HG02623 (cell line): ENCODE measurements at regions not wholly inside any gene's neighbourhood (a gene's known extent, or its start where the extent isn't known, plus 50 kb on each side); places are given as distances from the start of the nearest gene placed in this dataset.

Experiments
- ATAC-seq: cut with Tn5 transposase; IDR thresholded peaks from one replicate; pipeline ENCODE4 v1.9.1; 2021; ENCODE audit warnings: moderate library complexity; ENCODE audit not compliant: unreplicated experiment

DNA sequence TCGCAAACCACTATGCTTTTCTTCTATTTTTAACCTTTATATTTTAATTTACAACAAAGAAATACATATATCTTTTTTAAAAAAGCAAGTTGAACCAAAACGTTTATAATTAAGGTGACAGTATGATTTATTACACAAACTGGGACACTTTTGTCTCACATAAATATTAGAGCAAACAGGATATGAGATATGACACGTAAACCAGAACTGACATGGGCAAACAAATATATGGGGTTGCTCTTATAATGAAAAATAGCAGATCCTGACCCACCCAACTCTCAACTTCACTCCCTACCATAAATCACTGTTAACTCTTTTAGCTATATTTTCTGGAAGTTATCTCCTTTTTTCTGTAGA is 177.0 kb upstream of the EDNRA start:
- no peak for ATAC-seq

DNA sequence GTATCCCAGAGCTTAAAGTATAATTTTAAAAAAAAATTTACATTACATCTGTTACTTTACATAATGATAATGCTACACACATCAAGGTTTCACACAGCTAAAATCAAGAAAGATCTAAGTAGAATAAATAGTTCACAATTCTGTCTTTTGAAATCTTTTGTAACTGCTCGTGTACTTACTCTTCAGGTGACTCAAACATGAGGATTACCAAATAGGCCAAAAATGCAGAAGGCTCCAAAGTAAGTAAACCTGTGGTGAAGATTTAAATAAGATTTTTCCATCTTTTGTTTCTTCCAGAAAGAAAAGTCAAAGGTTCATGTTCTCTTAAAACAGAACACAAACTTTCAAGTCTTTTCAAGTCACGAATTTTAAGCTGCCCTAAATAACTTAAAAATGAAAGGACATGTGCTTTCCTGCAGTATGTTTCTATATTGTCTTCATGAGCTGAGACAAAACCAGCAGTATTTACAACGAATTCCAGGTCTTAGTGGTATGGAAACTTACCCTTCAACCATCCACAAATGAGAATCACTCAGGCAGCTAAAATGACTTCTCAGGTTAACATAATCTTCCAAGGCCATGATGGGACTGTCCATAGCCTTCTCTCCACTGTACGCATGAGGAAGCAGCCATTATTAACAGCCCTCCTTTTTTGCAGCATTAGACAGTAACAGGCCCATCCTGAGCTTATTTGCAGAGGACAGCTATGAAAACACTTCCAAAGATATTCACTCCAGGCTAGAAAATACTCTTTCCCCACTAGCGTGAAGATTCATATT is 172.8 kb upstream of the EDNRA start:
- no peak for ATAC-seq

DNA sequence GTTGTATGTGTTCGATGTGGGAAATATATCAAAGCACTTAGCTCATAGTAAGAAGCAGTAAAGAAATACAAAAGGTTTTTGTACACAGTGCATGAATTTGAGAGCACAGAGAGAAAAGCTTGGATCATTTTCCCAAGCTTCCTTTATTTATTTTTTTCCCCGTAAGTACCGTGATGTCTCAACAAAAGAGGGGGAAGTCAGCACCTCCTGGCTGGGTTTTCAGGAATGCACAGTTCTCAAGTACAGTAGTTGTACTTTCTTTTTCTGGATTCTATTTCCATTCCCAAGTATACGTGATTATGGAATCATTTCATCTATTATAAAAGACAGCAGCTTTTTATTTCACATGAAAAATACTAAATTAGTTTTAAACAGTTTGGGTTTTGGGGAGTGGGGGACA is 171.5 kb upstream of the EDNRA start:
- ATAC-seq, result no peak

DNA sequence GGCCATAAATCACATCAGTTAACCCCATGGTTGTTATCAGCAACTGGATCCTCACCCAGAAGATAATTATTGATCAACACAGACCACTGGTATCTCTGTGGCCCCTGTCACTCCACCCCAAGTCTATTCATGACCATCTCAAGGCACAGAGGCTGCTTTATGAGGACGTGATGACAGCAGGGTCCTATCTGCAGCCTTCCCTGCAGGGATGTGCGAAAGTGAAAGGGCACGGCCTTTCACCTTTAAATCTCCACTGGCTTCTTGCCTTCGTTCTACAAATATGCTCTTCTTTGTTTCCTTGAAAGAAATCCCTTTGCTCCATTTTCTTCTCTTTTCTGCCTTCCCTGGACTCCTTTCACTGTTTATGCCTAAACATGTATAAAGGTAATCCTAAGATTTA is 170.6 kb upstream of the EDNRA start:
- no peak for ATAC-seq

DNA sequence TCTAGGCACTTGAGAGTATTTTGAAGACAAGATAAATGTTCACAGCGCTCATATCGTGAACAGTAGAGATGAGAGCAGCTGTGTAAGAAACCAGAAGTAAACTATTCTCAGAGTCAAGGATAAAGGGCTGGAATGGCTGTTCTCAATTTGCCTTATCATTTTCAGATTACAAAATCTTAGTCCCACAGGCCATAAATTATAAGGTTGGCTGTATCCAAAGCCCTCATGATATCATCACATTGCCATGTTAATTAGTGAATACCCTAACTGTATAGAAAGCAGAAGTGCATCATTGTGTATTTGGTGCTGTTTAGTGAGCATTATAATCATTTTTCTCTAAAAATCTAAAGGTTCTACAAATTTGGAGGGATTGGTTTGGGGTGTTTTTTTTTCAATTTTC is 168.9 kb upstream of the EDNRA start:
- ATAC-seq, result no peak

DNA sequence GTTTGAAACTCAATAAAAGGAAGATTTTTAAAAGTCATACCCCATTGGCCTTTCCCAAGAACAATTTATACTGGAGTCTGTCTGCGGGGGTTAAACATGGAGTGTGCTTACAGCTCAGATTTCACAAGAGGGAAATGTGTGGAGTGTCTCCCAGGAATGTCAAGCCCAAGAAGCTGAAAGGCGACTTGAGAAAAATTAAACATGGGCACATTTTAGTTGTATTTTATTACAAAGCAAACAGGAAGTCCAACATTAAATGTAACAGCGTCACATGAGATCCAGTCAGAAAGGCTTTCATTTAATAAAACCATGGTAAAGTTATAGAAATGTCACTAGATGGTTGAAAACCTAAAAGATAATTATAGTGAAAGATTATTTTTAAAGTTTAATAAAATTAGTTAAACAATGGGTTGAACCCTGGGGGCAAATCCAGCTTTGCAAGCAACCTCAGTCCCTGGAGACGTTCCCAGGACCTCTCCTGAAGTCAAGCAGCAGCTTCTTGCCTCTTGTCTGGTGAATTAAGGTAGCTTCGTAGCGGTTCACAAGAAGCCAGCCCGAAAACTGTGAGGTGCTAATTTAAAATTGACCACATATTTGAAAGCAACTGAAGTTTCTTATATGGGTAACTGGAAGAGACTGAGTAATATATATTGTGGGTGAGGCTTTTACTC is 168.4 kb upstream of the EDNRA start:
- no peak for ATAC-seq

DNA sequence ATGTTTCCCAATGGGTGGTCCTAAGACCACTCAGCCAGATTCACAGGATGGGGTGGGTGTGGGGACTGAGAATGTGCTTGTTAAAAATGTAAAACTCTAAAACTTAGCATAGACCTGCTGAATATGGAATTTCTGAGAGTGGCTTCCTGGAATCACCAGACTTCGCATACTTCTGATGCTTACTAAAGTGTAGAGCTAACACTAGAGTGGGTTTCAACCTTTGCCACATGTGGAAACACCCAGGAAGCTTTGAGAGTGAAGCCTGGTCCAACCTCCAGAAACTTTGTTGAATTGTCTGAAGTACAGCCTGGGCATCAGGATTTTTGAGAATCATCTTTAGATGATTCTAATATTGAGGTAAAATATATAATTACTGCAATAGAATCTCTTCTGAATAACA is 167.8 kb upstream of the EDNRA start:
- no peak for ATAC-seq

DNA sequence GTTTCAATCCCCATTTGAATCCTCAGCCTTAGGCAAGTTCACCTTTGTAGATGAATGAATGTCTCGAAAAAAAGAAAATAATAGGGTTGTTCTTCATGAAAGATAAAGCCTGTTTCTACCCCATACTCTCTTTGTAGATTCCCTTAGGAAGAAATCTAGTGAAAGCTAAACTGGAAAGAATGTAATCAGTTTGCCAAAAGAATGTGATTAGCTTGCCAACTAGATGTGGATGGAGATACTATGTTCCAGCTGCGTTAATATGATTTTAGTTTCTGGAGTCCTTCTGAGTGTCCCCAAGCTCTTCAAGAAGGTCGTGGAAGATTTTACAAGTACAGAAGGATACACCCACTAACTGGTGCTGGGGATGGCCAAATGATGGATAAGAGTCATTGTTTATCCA is 162.3 kb upstream of the EDNRA start:
- no peak for ATAC-seq

DNA sequence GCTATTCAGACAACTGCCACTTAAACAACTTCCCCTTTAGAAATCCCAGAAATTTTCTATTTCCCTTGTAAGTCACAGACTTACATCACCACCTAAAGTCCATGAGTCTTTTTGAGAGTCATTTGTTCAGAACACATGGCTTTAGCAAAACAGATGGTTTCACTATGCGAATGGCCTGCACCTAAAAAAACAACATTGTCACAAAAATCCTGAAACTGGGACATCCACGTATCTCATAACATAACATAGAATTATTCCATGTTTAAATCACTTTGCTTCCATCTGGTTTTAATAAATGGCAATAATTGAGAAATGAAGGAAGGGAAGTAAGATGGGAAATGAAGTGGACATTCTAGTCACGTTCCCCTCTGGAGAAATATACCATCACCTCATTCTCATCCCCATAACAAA is 155.3 kb upstream of the EDNRA start:
- no peak for ATAC-seq

DNA sequence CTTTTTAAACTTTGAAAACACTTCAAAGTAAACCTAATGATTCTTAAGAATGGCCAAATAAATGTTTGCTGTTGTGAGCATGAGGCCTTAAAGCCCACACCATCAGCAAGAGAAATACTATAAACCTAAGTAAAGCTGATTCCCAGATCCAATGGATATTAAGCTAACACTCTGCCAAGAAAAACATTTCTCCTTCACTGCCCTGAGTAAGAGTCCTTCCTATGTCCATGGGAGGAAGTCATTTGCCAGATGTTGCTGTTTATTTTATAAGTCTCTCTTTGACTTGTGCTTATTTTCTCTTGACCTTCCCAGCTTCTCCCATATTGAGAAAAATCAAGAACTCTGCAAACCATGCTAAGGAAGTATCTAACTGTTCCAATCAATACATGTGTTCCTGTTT is 154.3 kb upstream of the EDNRA start:
- no peak for ATAC-seq

DNA sequence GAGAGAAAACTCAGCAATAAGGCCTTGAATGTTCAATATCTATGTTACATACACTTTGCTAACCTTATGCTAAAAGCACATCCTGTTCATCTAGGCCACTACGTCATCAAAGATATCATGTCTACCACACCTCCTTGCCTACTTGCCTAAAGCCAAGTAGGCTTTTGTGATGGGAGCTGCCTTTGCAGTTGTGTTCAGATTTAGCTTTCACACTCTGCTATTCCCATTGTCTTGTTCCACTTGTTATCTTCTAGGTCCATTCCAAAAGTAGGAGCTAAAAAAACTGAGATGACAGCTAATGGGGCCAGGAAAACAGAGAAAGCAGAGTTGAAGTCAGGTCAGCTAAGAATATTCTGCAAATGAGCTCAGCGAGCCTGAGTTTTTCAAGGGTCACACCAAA is 153.6 kb upstream of the EDNRA start:
- ATAC-seq, result no peak

DNA sequence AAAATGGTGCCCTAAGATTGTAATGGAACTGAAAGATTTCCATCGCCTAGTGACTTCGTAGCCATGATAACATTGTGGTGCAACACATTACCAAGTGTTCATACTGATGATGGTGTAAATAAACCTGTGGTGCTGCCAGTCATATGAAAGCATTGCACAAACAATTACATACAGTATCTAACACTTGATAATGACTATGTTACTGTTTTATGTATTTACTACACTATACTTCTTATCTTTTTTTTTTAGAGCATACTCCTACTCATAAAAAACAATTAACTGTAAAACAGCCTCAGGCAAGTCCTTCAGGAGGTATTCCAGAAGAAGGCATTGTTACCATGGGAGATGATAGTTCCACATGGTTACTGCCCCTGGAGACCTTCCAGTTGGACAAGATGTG is 152.7 kb upstream of the EDNRA start:
- no peak for ATAC-seq

DNA sequence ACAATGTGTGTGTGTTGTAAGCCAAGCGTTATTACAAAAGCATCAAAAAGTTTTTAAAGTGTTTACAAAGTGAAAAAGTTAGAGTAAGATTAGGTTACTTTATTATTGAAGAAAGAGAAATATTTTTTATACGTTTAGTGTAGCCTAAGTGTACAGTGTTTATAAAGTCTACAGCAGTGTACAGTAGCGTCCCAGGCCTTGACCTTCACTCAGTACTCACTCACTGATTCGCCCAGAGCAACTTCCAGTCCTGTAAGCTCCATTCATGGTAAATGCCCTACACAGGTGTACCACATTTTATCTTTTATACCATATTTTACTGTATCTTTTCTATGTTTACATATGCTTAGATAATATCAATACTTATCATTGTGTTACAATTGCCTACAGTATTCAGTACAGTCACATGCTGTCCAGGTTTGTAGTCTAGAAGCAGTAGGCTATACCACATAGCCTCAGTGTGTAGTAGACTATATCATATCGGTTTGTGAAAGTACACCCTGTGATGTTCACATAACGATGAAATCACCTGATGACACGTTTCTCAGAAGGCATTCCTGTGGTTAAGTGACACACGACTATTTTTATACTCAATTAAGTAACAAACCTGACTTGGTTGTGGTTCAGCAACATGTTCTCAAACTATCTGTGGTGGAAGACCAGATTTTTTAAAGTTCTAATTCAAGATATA is 152.0 kb upstream of the EDNRA start:
- no peak for ATAC-seq

DNA sequence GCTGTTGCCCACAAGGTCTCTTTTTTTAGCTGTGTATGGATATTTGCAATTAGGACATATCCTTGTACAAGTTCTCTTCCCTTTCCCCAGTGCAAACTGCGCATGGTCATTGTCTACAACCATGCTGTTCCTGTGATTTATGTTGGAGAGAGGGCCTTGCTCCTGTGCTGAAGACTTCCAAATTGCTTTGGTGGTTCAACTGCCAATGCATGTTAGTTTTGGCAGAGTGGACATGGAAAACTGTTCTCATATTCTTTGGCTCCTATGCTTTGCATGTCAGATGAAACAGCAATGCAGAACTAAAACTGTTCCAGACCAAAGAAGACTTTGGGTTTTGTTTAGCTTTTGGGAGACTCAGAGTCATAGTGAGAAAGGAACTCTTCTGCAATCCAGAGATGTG is 148.8 kb upstream of the EDNRA start:
- ATAC-seq, result no peak

DNA sequence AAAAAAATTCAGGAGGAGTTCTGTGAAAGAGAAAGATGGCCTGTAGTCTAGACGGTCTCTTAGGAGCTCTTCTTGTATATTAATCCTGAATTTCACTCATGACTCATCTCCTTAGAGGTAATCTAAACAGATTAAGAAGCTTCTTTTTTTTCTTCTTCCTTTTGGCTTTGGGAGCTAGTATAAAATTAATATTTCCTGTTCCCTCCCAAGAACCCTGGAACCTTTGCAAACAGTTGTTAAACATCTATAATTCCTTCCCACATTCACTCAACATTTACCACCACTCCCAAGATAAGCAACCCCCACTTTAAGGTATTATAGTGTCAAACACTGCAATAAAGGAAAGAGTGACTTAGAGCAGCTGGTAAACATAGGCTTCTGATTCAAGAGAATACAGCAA is 146.4 kb upstream of the EDNRA start:
- ATAC-seq, result no peak

DNA sequence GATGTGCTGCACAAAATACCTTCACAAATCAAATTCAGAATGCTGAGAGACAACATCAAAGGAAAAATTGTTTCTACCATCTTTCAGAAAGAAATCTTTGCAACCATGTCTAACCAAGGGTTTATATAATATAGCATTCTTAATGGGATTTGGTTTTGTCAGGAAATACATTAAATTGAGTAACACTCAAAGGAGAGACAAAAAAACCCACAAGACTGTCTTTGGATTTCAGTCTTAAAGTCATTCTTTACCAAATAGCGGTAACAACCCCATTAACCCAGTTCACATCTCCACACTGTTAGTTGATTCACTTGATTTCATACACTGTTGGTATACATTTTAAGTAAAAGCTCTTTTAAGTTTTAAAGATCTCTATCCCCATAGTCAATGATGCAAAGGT is 145.7 kb upstream of the EDNRA start:
- no peak for ATAC-seq

DNA sequence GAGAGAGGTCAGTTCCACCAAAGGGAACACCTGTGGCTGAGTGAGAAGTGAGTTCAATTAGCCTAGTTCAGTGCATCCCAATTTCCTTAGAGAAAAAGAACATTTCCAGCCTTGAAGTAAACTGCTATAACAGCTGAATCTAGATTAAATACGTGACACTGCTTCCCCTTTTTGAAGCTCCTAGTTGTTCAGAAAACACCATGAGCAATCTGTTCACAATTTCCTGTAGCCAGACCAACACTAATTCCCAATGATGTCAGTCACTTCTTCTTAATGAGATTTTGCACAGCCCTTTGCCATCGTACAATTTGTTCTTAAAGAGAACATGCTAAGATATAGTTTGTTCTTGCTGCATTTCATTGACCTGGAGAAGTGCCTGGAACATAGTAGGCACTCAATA is 144.6 kb upstream of the EDNRA start:
- ATAC-seq, result no peak

DNA sequence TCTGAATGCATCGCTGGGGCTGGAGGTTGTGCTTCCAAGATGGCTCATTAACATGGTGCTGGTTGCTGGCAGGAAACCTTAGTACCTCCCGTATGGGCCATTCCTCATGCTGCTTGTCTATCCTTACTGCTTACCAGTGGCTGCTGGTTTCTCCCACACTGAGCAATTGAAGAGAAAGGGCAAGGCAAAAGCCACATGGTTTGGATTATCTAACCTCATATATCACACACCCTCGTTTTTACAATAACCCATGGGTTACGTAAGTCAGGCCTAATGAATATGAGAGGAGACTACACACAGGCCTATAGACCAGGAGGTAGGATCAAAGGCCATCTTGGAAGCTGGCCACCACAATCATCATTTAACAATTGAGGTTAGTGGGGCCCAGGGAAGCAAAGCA is 141.8 kb upstream of the EDNRA start:
- no peak for ATAC-seq

DNA sequence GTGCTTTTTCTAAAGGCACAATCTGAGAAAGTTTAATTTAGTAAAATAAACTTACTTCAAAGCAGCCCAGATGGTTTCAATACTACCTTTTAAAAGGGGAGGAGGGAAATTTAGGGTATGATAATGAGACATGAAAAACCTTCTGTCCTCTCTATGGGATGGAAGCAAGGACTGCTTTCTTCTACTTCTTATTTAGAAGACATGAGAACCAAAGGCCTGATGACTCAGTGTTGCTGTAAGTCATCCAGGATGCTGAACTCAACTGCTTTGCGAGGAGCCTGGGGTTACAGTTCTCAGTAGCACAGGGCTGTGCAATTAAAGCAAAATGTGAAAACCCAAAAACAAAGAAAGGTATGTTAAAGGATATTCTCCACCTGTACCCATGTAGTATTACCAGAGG is 140.8 kb upstream of the EDNRA start:
- no peak for ATAC-seq

DNA sequence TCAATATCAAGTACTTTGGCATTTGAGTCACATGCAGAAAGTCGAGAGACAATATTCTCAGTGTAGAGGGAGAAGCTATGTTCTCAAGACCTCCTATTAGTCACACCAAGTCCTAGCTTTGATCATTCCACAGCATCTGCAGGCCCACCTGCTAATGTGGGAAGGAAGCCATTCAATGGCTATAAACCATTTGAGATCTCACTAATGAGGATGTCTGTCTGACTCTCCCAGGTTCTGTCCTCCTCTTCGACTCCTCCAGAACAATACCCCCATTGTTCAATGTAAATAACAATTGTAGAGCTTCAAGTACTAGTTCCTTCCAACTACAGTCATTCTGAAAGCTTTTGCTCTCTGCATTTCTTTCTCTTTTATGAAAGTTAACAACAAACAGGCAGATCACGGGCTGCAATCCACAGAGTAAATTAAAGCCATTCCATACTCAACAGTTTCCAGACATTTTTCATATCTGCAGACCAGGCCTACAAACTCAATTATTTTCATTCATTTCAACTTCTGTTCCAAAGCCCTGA is 140.2 kb upstream of the EDNRA start:
- ATAC-seq, result no peak

DNA sequence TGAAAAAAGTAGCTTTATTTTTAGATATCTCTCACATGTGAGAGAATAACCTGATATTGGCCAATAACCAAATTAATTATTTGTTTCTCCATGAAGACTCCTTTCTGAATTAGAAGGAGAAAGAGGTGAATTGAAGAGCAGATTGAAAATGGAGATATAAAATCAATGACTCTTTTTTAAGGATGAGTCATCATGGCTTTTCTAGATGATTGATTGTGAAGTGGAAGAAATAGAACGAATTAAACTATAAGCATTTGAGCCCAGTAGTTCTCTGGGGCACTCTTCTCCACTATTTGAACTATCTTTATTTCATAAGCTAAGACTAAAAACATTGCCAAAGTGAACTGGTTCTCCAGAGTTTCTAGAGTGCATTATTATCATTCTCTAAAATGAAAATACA is 137.2 kb upstream of the EDNRA start:
- no peak for ATAC-seq

DNA sequence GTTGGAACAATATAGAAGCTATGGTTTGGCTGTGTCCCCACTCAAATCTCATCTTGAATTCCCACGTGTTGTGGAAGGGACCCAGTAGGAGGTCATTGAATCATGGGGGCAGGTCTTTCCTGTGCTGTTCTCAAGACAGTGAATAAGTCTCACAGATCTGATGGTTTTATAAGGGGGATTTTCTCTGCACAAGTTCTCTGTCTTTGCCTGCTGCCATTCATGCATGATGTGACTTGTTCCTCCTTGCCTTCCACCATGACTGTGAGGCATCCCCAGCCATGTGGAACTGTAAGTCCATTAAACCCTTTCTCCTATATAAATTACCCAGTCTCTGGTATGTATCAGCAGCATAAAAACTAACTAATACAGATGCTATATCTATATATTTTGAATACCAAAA is 135.2 kb upstream of the EDNRA start:
- no peak for ATAC-seq
